Fibroblast of lung (primary cell): ENCODE measurements at regions not wholly inside any gene's neighbourhood (a gene's known extent, or its start where the extent isn't known, plus 50 kb on each side); places are given as distances from the start of the nearest gene placed in this dataset.

Experiments used
- CTCF ChIP-seq, 2 donors: IDR thresholded peaks in 1 of 2; conservative IDR thresholded peaks in 1 of 2; 1 replicate in 1 of 2; 2 replicates in 1 of 2; pipeline ENCODE4 v1.5.1; 2011 to 2012; ENCODE audit warnings: low read length in 2 of 2, control low read depth in 1 of 2, inconsistent platforms in 1 of 2, low read depth in 1 of 2, mild to moderate bottlenecking in 1 of 2
- EZH2 ChIP-seq: IDR thresholded peaks from 2 replicates; pipeline ENCODE4 v1.5.1; 2012; ENCODE audit warnings: low read length, control low read depth, mild to moderate bottlenecking; ENCODE audit errors: missing control alignments

GRCh38 chr1:59020151-59020997 is 236.5 kb upstream of the JUN start:
- TF ChIP-seq CTCF (conservative IDR thresholded peaks at IDR 0.05 in 1 of 2, IDR thresholded peaks at IDR 0.05 in 1 of 2; ENCODE audit: low read depth in 1 of 2, low read length in 2 of 2) (no peak), EZH2 (no peak)
